Lower lobe of right lung (tissue), 2 donors: ENCODE measurements at regions not wholly inside any gene's neighbourhood (a gene's known extent, or its start where the extent isn't known, plus 50 kb on each side); places are given as distances from the start of the nearest gene placed in this dataset.

Source experiments
- ATAC-seq, 2 donors: fragments of 200-7000 bp; cut with Tn5 transposase; one replicate each; pipeline ENCODE4 v1.9.1; 2020 to 2022; ENCODE audit warnings: mild to moderate bottlenecking in 2 of 2, moderate library complexity in 2 of 2
- DNase-seq: peaks from one replicate; pipeline ENCODE4 v3.0.0-alpha.2; 2020
- H3K27ac ChIP-seq: fragments of 200-600 bp; one replicate; pipeline ENCODE4 v1.8.0; 2022
- H3K27me3 ChIP-seq: fragments of 200-600 bp; one replicate; pipeline ENCODE4 v1.8.0; 2022; ENCODE audit warnings: low read depth
- H3K36me3 ChIP-seq: fragments of 200-600 bp; one replicate; pipeline ENCODE4 v1.8.0; 2022; ENCODE audit warnings: mild to moderate bottlenecking
- H3K4me1 ChIP-seq: fragments of 200-600 bp; one replicate; pipeline ENCODE4 v1.8.0; 2022
- H3K4me3 ChIP-seq: fragments of 200-600 bp; one replicate; pipeline ENCODE4 v1.8.0; 2022; ENCODE audit warnings: mild to moderate bottlenecking
- H3K9me3 ChIP-seq: fragments of 200-600 bp; one replicate; pipeline ENCODE4 v1.8.0; 2022
- CTCF ChIP-seq: fragments of 200-600 bp; IDR thresholded peaks from one replicate; pipeline ENCODE4 v1.8.0; 2022; ENCODE audit warnings: antibody characterized with exemption, mild to moderate bottlenecking
- intact Hi-C: fragments of 100-400 bp; cut with DNase I; formaldehyde crosslinking; loops from one replicate; pipeline ENCODE4 v1.11.0; 2022
- donor health status: DM: no; HTN: yes; CAD: no; lungs with severe emphysema.

DNA sequence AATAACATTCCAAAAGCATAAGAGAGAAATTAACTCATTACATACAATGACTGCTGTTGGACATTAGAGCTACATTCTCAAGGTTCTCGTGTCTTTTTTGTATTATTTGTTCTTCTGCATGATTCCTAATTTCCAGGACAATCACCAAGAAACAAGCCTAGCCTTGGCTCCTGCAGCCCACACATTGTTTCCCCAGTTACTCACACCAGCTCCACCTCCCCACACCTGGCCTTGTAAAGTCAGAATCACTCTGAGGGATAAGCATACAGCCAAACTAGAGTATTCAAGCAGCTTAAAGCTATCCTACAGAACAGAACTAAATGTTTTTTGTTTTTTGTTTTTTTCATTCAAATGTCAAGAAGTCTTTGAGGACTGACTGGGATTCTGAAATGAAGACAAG is 189.2 kb downstream of the HINT1 start:
- H3K27me3 ChIP-seq: no peaks in the 10 kb centered on the region
- no peak for TF ChIP-seq CTCF
- H3K36me3 ChIP-seq: no peaks in the 10 kb centered on the region
- H3K4me3 ChIP-seq: no peak overlapping the region
- DNase-seq (no peak), ATAC-seq (peak in 1 of 2 donors; percentile 40)
- H3K27ac ChIP-seq: no peak overlapping the region
- H3K4me1 ChIP-seq: no peaks in the 10 kb centered on the region
- intact Hi-C loops: no loop called here
- no peaks in the 10 kb centered on the region for H3K9me3 ChIP-seq

GRCh38 chr5:130975299-130975698 is 189.8 kb downstream of the HINT1 start:
- Histone ChIP-seq H3K27ac (no peak overlapping the region), H3K36me3 (no peaks in the 10 kb centered on the region), H3K27me3 (no peaks in the 10 kb centered on the region), H3K4me1 (no peaks in the 10 kb centered on the region), H3K9me3 (no peaks in the 10 kb centered on the region), H3K4me3 (no peak overlapping the region)
- intact Hi-C loops: no loop called here
- ATAC-seq: peak; percentile 61 to 88
- DNase-seq: no peak
- no peak for TF ChIP-seq CTCF

- TF ChIP-seq CTCF: no peak
- Histone ChIP-seq H3K4me3 (no peak overlapping the region), H3K27ac (no peak overlapping the region), H3K27me3 (no peaks in the 10 kb centered on the region), H3K9me3 (no peaks in the 10 kb centered on the region), H3K36me3 (no peaks in the 10 kb centered on the region), H3K4me1 (no peaks in the 10 kb centered on the region)
- intact Hi-C loops: no loop called here
- DNase-seq: no peak
- peak in 1 of 2 donors; percentile 54 for ATAC-seq
Observed at GRCh38 chr5:130974021-130974683, 190.9 kb downstream of the HINT1 start.

GRCh38 chr5:130966990-130967525 is 198.0 kb downstream of the HINT1 start:
- Histone ChIP-seq H3K27me3 (no peaks in the 10 kb centered on the region), H3K4me3 (no peak overlapping the region), H3K4me1 (no peaks in the 10 kb centered on the region), H3K36me3 (no peaks in the 10 kb centered on the region), H3K27ac (no peak overlapping the region), H3K9me3 (no peaks in the 10 kb centered on the region)
- intact Hi-C loops: no loop called here
- ATAC-seq: no peak
- DNase-seq: no peak
- no peak for TF ChIP-seq CTCF

DNA sequence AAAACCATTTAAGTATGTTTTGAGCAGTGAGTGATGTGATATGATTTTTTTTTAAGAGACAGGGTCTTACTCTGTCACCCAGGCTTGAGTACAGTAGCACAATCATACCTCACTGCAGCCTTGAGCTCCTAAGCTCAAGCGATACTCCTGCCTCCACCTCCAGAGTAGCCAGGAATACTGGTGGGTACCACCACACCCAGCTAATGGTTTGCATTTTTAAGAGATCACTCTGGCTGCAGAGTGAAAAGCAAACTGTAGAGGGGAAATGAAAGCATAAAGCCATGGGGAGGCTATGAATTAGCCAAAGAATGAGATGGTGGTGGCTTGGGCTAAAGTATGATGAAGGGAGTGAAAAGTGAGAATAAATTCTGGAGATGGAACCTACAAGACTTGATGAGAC is 199.1 kb downstream of the HINT1 start:
- no peak for DNase-seq
- Histone ChIP-seq H3K27me3 (no peaks in the 10 kb centered on the region), H3K27ac (no peak overlapping the region), H3K4me3 (no peak overlapping the region), H3K9me3 (no peaks in the 10 kb centered on the region), H3K36me3 (no peaks in the 10 kb centered on the region), H3K4me1 (no peaks in the 10 kb centered on the region)
- intact Hi-C loops: no loop called here
- no peak for TF ChIP-seq CTCF
- ATAC-seq: no peak
